Breast epithelium (tissue), 4 donors: ENCODE measurements at regions not wholly inside any gene's neighbourhood (a gene's known extent, or its start where the extent isn't known, plus 50 kb on each side); places are given as distances from the start of the nearest gene placed in this dataset.
"Not testable (repeated sequence)": the region's sequence is repeated elsewhere in the genome, so short reads cannot be mapped to it uniquely, and the experiment has no call there.

ENCODE experiments used
- DNase-seq, 2 donors: peaks; one replicate each; pipeline ENCODE4 v3.0.0-alpha.2; 2019; ENCODE audit warnings: low spot score in 2 of 2
- H3K27ac ChIP-seq, 2 donors: fragments of 200-600 bp; sonication (generic) in 1 of 2; one replicate each; pipeline ENCODE4 v1.5.1; 2016 to 2019; ENCODE audit warnings: mild to moderate bottlenecking in 1 of 2
- H3K27me3 ChIP-seq, 2 donors: fragments of 200-600 bp; sonication (generic) in 1 of 2; one replicate each; pipeline versions ENCODE4 v1.5.1 to v1.6.0; 2017 to 2019; ENCODE audit warnings: control low read depth in 1 of 2, mild to moderate bottlenecking in 1 of 2
- H3K36me3 ChIP-seq: fragments of 200-600 bp; one replicate; pipeline ENCODE4 v1.5.1; 2019
- H3K4me1 ChIP-seq, 2 donors: fragments of 200-600 bp; sonication (generic); one replicate each; pipeline ENCODE4 v1.5.1; 2016 to 2019; ENCODE audit warnings: control low read depth in 1 of 2
- H3K4me3 ChIP-seq, 3 donors: fragments of 200-600 bp; sonication (generic); 1 replicate in 2 of 3; 2 replicates in 1 of 3; pipeline ENCODE4 v1.5.1; 2016 to 2019; ENCODE audit warnings: mild to moderate bottlenecking in 3 of 3, moderate library complexity in 2 of 3
- H3K9me3 ChIP-seq, 2 donors: fragments of 200-600 bp; sonication (generic) in 1 of 2; one replicate each; pipeline ENCODE4 v1.5.1; 2016 to 2019; ENCODE audit warnings: control low read depth in 1 of 2
- CTCF ChIP-seq, 3 donors: fragments of 450-650 bp; IDR thresholded peaks; one replicate each; pipeline ENCODE4 v1.5.1; 2016 to 2017; ENCODE audit warnings: antibody characterized with exemption in 3 of 3, mild to moderate bottlenecking in 3 of 3, moderate library complexity in 3 of 3
- POLR2A ChIP-seq: fragments of 450-650 bp; IDR thresholded peaks from one replicate; pipeline ENCODE4 v1.6.1; 2016; ENCODE audit warnings: antibody characterized with exemption, mild to moderate bottlenecking, moderate library complexity
- POLR2AphosphoS5 ChIP-seq, 3 donors: sonication (generic); formaldehyde crosslinking; IDR thresholded peaks; one replicate each; pipeline ENCODE4 v1.6.1; 2017; ENCODE audit warnings: antibody characterized with exemption in 3 of 3
- intact Hi-C: fragments of 100-400 bp; cut with DNase I; formaldehyde crosslinking; loops from one replicate; pipeline ENCODE4 v1.15.1; 2023; ENCODE audit warnings: low total_unique reads

- Histone ChIP-seq H3K27me3 (no peaks in the 10 kb centered on the region), H3K4me1 (peaks cover 0 to 3% of the 10 kb centered on the region in 2 donors), H3K36me3 (no peaks in the 10 kb centered on the region), H3K27ac (no peak overlapping the region), H3K4me3 (no peak overlapping the region), H3K9me3 (no peaks in the 10 kb centered on the region)
- intact Hi-C loops, result no loop called here
- TF ChIP-seq POLR2A, result no peak
- no peak for TF ChIP-seq POLR2AphosphoS5 (IDR thresholded peaks at IDR 0.05)
- TF ChIP-seq CTCF (IDR thresholded peaks at IDR 0.05), result no peak
- DNase-seq, result no peak
These were observed 175.1 kb upstream of the SLC38A2 start for GRCh38 chr12:46547421-46548354.

GRCh38 chr12:46546634-46547273 is 174.2 kb upstream of the SLC38A2 start:
- intact Hi-C loops, result no loop called here
- no peak for TF ChIP-seq POLR2AphosphoS5 (IDR thresholded peaks at IDR 0.05)
- TF ChIP-seq CTCF (IDR thresholded peaks at IDR 0.05), result no peak
- TF ChIP-seq POLR2A, result no peak
- H3K4me3 ChIP-seq, result no peak overlapping the region
- DNase-seq, result no peak
- peaks cover 0 to 3% of the 10 kb centered on the region in 2 donors for H3K4me1 ChIP-seq
- H3K36me3 ChIP-seq, result no peaks in the 10 kb centered on the region
- no peaks in the 10 kb centered on the region for H3K27me3 ChIP-seq
- no peak overlapping the region for H3K27ac ChIP-seq
- H3K9me3 ChIP-seq, result no peaks in the 10 kb centered on the region

GRCh38 chr12:46543378-46543795 is 170.8 kb upstream of the SLC38A2 start:
- H3K27ac ChIP-seq, H3K36me3 ChIP-seq, H3K4me3 ChIP-seq, H3K9me3 ChIP-seq, H3K27me3 ChIP-seq, H3K4me1 ChIP-seq, DNase-seq, intact Hi-C loops: not testable (repeated sequence)

- intact Hi-C loops, result no loop called here
- no peaks in the 10 kb centered on the region for H3K36me3 ChIP-seq
- no peaks in the 10 kb centered on the region for H3K27me3 ChIP-seq
- no peak for DNase-seq
- TF ChIP-seq POLR2A (no peak), CTCF (IDR thresholded peaks at IDR 0.05) (no peak), POLR2AphosphoS5 (IDR thresholded peaks at IDR 0.05) (no peak)
- H3K4me1 ChIP-seq, result no peaks in the 10 kb centered on the region
- H3K4me3 ChIP-seq, result no peak overlapping the region
- no peaks in the 10 kb centered on the region for H3K9me3 ChIP-seq
- H3K27ac ChIP-seq, result no peak overlapping the region
These were observed 166.4 kb upstream of the SLC38A2 start for GRCh38 chr12:46538976-46539375.

GRCh38 chr12:46537387-46537955 is 164.9 kb upstream of the SLC38A2 start:
- Histone ChIP-seq H3K27me3 (no peaks in the 10 kb centered on the region), H3K4me3 (no peak overlapping the region), H3K9me3 (no peaks in the 10 kb centered on the region), H3K27ac (no peak overlapping the region), H3K4me1 (no peaks in the 10 kb centered on the region), H3K36me3 (no peaks in the 10 kb centered on the region)
- intact Hi-C loops, result no loop called here
- TF ChIP-seq POLR2AphosphoS5 (IDR thresholded peaks at IDR 0.05), result no peak
- no peak for TF ChIP-seq POLR2A
- no peak for TF ChIP-seq CTCF (IDR thresholded peaks at IDR 0.05)
- no peak for DNase-seq

GRCh38 chr12:46536316-46536715 is 163.7 kb upstream of the SLC38A2 start:
- H3K9me3 ChIP-seq, H3K27ac ChIP-seq, H3K4me3 ChIP-seq, H3K4me1 ChIP-seq, intact Hi-C loops, DNase-seq, H3K36me3 ChIP-seq, H3K27me3 ChIP-seq: not testable (repeated sequence)
